PC-3 (cell line): ENCODE measurements at regions not wholly inside any gene's neighbourhood (a gene's known extent, or its start where the extent isn't known, plus 50 kb on each side); places are given as distances from the start of the nearest gene placed in this dataset.

Source experiments
- ATAC-seq: fragments of 200-7000 bp; cut with Tn5 transposase; 2 replicates; pipeline ENCODE4 v1.9.1; 2020; ENCODE audit warnings: mild to moderate bottlenecking, moderate library complexity
- BruUV-seq: library from RNA; stranded (reverse); fragments of 400-500 nt; replicated peaks from 2 replicates; lab custom pipeline; 2021; lab: Mats Ljungman, UMichigan
- CTCF ChIA-PET: fragments of 300-600 bp; sonication (Branson Sonifier 250); formaldehyde crosslinking; loops from one replicate; lab custom pipeline; 2022; ENCODE audit warnings: antibody characterized with exemption; lab: Charles Lee
- POLR2A ChIA-PET: fragments of 300-600 bp; sonication (Branson Sonifier 250); formaldehyde crosslinking; loops from one replicate; lab custom pipeline; 2022; ENCODE audit warnings: antibody characterized with exemption; ENCODE audit not compliant: unreplicated experiment; lab: Charles Lee
- DNase-seq: peaks from one replicate; pipeline ENCODE4 v3.0.0-alpha.2; 2015
- H2AFZ ChIP-seq: fragments of 300-600 bp; sonication (generic); 2 replicates; pipeline ENCODE4 v1.6.0; 2016; ENCODE audit warnings: antibody characterized with exemption, low read length
- H3F3A ChIP-seq: fragments of 300-600 bp; sonication (generic); one replicate; pipeline ENCODE4 v1.6.0; 2017; ENCODE audit warnings: antibody characterized with exemption, low read length, control low read depth, mild to moderate bottlenecking; ENCODE audit not compliant: unreplicated experiment
- H3K27ac ChIP-seq: fragments of 300-600 bp; sonication (generic); 2 replicates; pipeline ENCODE4 v1.5.1; 2016; ENCODE audit warnings: mild to moderate bottlenecking, low read length
- H3K27me3 ChIP-seq: fragments of 300-600 bp; sonication (generic); 2 replicates; pipeline ENCODE4 v1.6.1; 2016; ENCODE audit warnings: low read length, mixed read lengths
- H3K36me3 ChIP-seq: fragments of 300-600 bp; sonication (generic); 2 replicates; pipeline ENCODE4 v1.6.1; 2016; ENCODE audit warnings: low read depth, mixed run types, low read length, mixed read lengths
- H3K4me1 ChIP-seq: fragments of 300-600 bp; sonication (generic); 2 replicates; pipeline ENCODE4 v1.5.1; 2016; ENCODE audit warnings: low read length; ENCODE audit not compliant: insufficient read depth
- H3K4me2 ChIP-seq: fragments of 300-600 bp; sonication (generic); 2 replicates; pipeline ENCODE4 v1.6.0; 2016; ENCODE audit warnings: low read length
- H3K4me3 ChIP-seq: fragments of 300-600 bp; sonication (generic); 2 replicates; pipeline ENCODE4 v1.5.1; 2016; ENCODE audit warnings: mild to moderate bottlenecking, low read length, mixed read lengths
- H3K79me2 ChIP-seq: fragments of 300-600 bp; sonication (generic); 2 replicates; pipeline ENCODE4 v1.6.1; 2017; ENCODE audit warnings: low read length, mixed read lengths
- H3K9ac ChIP-seq: fragments of 300-600 bp; sonication (generic); 2 replicates; pipeline ENCODE4 v1.6.0; 2016; ENCODE audit warnings: mild to moderate bottlenecking, low read length
- H3K9me2 ChIP-seq: fragments of 300-600 bp; sonication (generic); replicated peaks from 2 replicates; pipeline ENCODE4 v1.6.1; 2016; ENCODE audit warnings: mixed run types, low read length, mixed read lengths
- H3K9me3 ChIP-seq: fragments of 300-600 bp; sonication (generic); 2 replicates; pipeline ENCODE4 v1.6.1; 2016; ENCODE audit warnings: low read length, mixed read lengths
- H4K20me1 ChIP-seq: fragments of 300-600 bp; sonication (generic); 2 replicates; pipeline ENCODE4 v1.6.1; 2016; ENCODE audit warnings: low read length, mixed read lengths
- EZH2 ChIP-seq: fragments of 300-600 bp; sonication (generic); IDR thresholded peaks from one replicate; pipeline ENCODE4 v1.6.1; 2017; ENCODE audit warnings: antibody characterized with exemption, mild to moderate bottlenecking, low read length; ENCODE audit not compliant: unreplicated experiment
- EZH2phosphoT487 ChIP-seq: fragments of 300-600 bp; sonication (generic); IDR thresholded peaks from 2 replicates; pipeline ENCODE4 v1.6.1; 2018; ENCODE audit warnings: mild to moderate bottlenecking, antibody characterized with exemption, low read length, borderline replicate concordance
- intact Hi-C: fragments of 100-400 bp; cut with micrococcal nuclease; formaldehyde crosslinking; loops from 2 replicates; pipeline ENCODE4 v1.9.0; 2023
- TF ChIP-seq, protein P1 (sequence below): fragments of 300-600 bp; sonication (generic); conservative IDR thresholded peaks from 2 replicates; pipeline ENCODE4 v1.5.1; 2017; ENCODE audit warnings: antibody characterized with exemption, low read depth, mild to moderate bottlenecking, low read length

DNA sequence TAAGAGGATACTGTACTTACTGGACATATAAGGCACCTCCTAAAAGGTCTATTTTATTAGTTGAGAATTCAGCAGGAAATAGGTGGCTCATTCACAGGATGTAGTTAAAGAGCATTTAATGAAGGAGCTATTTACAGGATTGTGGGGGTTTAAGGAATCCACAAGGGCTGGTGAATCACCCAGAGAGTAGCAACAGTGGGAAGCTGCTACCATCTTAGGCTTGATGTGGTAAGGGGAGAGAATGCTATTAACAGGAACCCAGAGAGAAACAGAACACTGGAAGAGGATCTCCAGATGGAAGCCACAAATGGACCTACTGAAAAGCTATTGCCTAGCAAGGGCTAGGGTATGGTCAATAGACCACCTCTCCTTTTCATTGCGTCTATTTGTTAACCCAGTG is 52.0 kb upstream of the COL11A1 start:
- no peak overlapping the region for H3K27ac ChIP-seq
- no peaks in the 10 kb centered on the region for H3F3A ChIP-seq
- ChIA-PET CTCF (no interaction called here), POLR2A (no interaction called here)
- ATAC-seq (no peak), DNase-seq (no peak)
- no peaks in the 10 kb centered on the region for H3K79me2 ChIP-seq
- no peaks in the 10 kb centered on the region for H4K20me1 ChIP-seq
- H3K4me1 ChIP-seq: no peaks in the 10 kb centered on the region
- H3K9me3 ChIP-seq: no peaks in the 10 kb centered on the region
- H3K27me3 ChIP-seq: peaks cover 44% of the 10 kb centered on the region
- no peaks in the 10 kb centered on the region for H3K9me2 ChIP-seq
- intact Hi-C loops: no loop called here
- H2AFZ ChIP-seq: no peak overlapping the region
- H3K36me3 ChIP-seq: no peaks in the 10 kb centered on the region
- no peak overlapping the region for H3K4me2 ChIP-seq
- H3K9ac ChIP-seq: no peak overlapping the region
- H3K4me3 ChIP-seq: no peak overlapping the region
- TF ChIP-seq EZH2phosphoT487 (no peak), EZH2 (no peak)
- TF ChIP-seq, protein P1, sequence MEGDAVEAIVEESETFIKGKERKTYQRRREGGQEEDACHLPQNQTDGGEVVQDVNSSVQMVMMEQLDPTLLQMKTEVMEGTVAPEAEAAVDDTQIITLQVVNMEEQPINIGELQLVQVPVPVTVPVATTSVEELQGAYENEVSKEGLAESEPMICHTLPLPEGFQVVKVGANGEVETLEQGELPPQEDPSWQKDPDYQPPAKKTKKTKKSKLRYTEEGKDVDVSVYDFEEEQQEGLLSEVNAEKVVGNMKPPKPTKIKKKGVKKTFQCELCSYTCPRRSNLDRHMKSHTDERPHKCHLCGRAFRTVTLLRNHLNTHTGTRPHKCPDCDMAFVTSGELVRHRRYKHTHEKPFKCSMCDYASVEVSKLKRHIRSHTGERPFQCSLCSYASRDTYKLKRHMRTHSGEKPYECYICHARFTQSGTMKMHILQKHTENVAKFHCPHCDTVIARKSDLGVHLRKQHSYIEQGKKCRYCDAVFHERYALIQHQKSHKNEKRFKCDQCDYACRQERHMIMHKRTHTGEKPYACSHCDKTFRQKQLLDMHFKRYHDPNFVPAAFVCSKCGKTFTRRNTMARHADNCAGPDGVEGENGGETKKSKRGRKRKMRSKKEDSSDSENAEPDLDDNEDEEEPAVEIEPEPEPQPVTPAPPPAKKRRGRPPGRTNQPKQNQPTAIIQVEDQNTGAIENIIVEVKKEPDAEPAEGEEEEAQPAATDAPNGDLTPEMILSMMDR: no peak
- BruUV-seq: no TSS peak
